SU-DHL-6 (cell line): ENCODE measurements at regions not wholly inside any gene's neighbourhood (a gene's known extent, or its start where the extent isn't known, plus 50 kb on each side); places are given as distances from the start of the nearest gene placed in this dataset.

ENCODE experiments used
- H2AFZ ChIP-seq: fragments of 200-600 bp; sonication (generic); 2 replicates; pipeline ENCODE4 v1.6.1; 2014; ENCODE audit warnings: low read depth, mild to moderate bottlenecking, moderate library complexity, mixed read lengths, antibody characterized with exemption, low read length; ENCODE audit not compliant: severe bottlenecking
- H3F3A ChIP-seq: fragments of 200-600 bp; shearing (Covaris generic); 2 replicates; pipeline ENCODE4 v1.6.0; 2016; ENCODE audit warnings: antibody characterized with exemption, mild to moderate bottlenecking; ENCODE audit not compliant: insufficient read depth
- H3K27ac ChIP-seq: fragments of 200-600 bp; sonication (generic); 2 replicates; pipeline ENCODE4 v1.5.1; 2016; ENCODE audit warnings: low read depth, mild to moderate bottlenecking, low read length, moderate library complexity, mixed read lengths
- H3K27me3 ChIP-seq: fragments of 200-600 bp; sonication (generic), shearing (Covaris generic); 2 replicates; pipeline ENCODE4 v1.6.0; 2014; ENCODE audit warnings: mild to moderate bottlenecking, low read length
- H3K36me3 ChIP-seq: fragments of 200-600 bp; sonication (generic); 2 replicates; pipeline ENCODE4 v1.6.1; 2014; ENCODE audit warnings: mild to moderate bottlenecking, low read length, mixed read lengths
- H3K4me2 ChIP-seq: fragments of 300-600, 200-600 bp; shearing (Covaris generic), sonication (generic); 2 replicates; pipeline ENCODE4 v1.6.0; 2014; ENCODE audit warnings: low read length, low read depth, mild to moderate bottlenecking; ENCODE audit not compliant: poor library complexity, severe bottlenecking
- H3K4me3 ChIP-seq: fragments of 200-600 bp; sonication (generic); 2 replicates; pipeline ENCODE4 v1.5.1; 2014; ENCODE audit warnings: antibody characterized with exemption, low read length, mild to moderate bottlenecking, mixed read lengths; ENCODE audit not compliant: insufficient read depth, poor library complexity, severe bottlenecking
- H3K79me2 ChIP-seq: fragments of 200-600 bp; sonication (generic); 2 replicates; pipeline ENCODE4 v1.6.1; 2014; ENCODE audit warnings: mild to moderate bottlenecking, low read length, moderate library complexity; ENCODE audit not compliant: insufficient read depth
- H3K9ac ChIP-seq: fragments of 200-600 bp; sonication (generic); 2 replicates; pipeline ENCODE4 v1.7.0; 2014; ENCODE audit warnings: mild to moderate bottlenecking, low read length
- H3K9me2 ChIP-seq: fragments of 200-600 bp; sonication (generic); replicated peaks from 2 replicates; pipeline ENCODE4 v1.6.1; 2014; ENCODE audit warnings: low read length; ENCODE audit not compliant: insufficient read depth
- H3K9me3 ChIP-seq: fragments of 200-600 bp; sonication (generic); 2 replicates; pipeline ENCODE4 v1.6.1; 2014; ENCODE audit warnings: low read length, mixed read lengths; ENCODE audit not compliant: insufficient read depth
- H4K20me1 ChIP-seq: fragments of 200-600 bp; sonication (generic); 2 replicates; pipeline ENCODE4 v1.6.1; 2014; ENCODE audit warnings: low read depth, mild to moderate bottlenecking, antibody characterized with exemption, low read length, moderate library complexity, mixed read lengths
- CTCF ChIP-seq: fragments of 200-600 bp; sonication (generic); IDR thresholded peaks from one replicate; pipeline ENCODE4 v1.5.1; 2017; ENCODE audit warnings: antibody characterized with exemption, mild to moderate bottlenecking, low read length, moderate library complexity; ENCODE audit not compliant: insufficient read depth, poor library complexity, severe bottlenecking
- EZH2phosphoT487 ChIP-seq: fragments of 200-600 bp; sonication (generic), shearing (Covaris generic); conservative IDR thresholded peaks from 2 replicates; pipeline ENCODE4 v1.6.1; 2018; ENCODE audit warnings: mild to moderate bottlenecking, antibody characterized with exemption, low read length, moderate library complexity, mixed read lengths

GRCh38 chr16:63239065-63239570 is 1202.9 kb upstream of the CDH8 start:
- Histone ChIP-seq H2AFZ (no peak overlapping the region), H3K27ac (no peak overlapping the region), H3K79me2 (no peaks in the 10 kb centered on the region), H3F3A (no peaks in the 10 kb centered on the region), H3K27me3 (no peaks in the 10 kb centered on the region), H3K4me2 (no peak overlapping the region), H3K4me3 (no peak overlapping the region), H3K9me2 (no peaks in the 10 kb centered on the region), H3K9me3 (no peaks in the 10 kb centered on the region), H3K9ac (no peak overlapping the region), H4K20me1 (no peaks in the 10 kb centered on the region), H3K36me3 (no peaks in the 10 kb centered on the region)
- TF ChIP-seq CTCF = no peak
- no peak for TF ChIP-seq EZH2phosphoT487

- Histone ChIP-seq H3K36me3 (no peaks in the 10 kb centered on the region), H4K20me1 (no peaks in the 10 kb centered on the region), H3K79me2 (no peaks in the 10 kb centered on the region), H3K27ac (no peak overlapping the region), H3K9ac (no peak overlapping the region), H3K4me2 (no peak overlapping the region), H3K9me2 (no peaks in the 10 kb centered on the region), H3K9me3 (no peaks in the 10 kb centered on the region), H3K4me3 (no peak overlapping the region), H3K27me3 (no peaks in the 10 kb centered on the region), H2AFZ (no peak overlapping the region), H3F3A (no peaks in the 10 kb centered on the region)
- TF ChIP-seq CTCF (no peak), EZH2phosphoT487 (no peak)
Observed at GRCh38 chr16:63230421-63231040, 1194.3 kb upstream of the CDH8 start.

- Histone ChIP-seq H3K4me3 (no peak overlapping the region), H3K79me2 (no peaks in the 10 kb centered on the region), H3K9me3 (no peaks in the 10 kb centered on the region), H3K4me2 (no peak overlapping the region), H3K27me3 (no peaks in the 10 kb centered on the region), H3K9me2 (no peaks in the 10 kb centered on the region), H2AFZ (no peak overlapping the region), H3F3A (no peaks in the 10 kb centered on the region), H3K9ac (no peak overlapping the region), H3K27ac (no peak overlapping the region), H3K36me3 (no peaks in the 10 kb centered on the region), H4K20me1 (no peaks in the 10 kb centered on the region)
- TF ChIP-seq CTCF (no peak), EZH2phosphoT487 (no peak)
Observed at GRCh38 chr16:63228259-63228658, 1192.0 kb upstream of the CDH8 start.
